ENCODE measurements at regions not wholly inside any gene's neighbourhood (a gene's known extent, or its start where the extent isn't known, plus 50 kb on each side); places are given as distances from the start of the nearest gene placed in this dataset.

GRCh38 chr2:5098286-5098685, 593.9 kb upstream of the SOX11 start:
- H3K4me1 ChIP-seq (ENCODE audit: control insufficient read depth in 2 of 2, insufficient read depth in 1 of 2, low read depth in 1 of 2, low read length in 2 of 2) = no peaks in the 10 kb centered on the region
- DNase-seq (ENCODE audit: low spot score) = no peak
- H3K27ac ChIP-seq (replicated peaks; ENCODE audit: low read length) = no peak overlapping the region

GRCh38 chr2:5102823-5103222, 589.4 kb upstream of the SOX11 start:
- H2BK12ac ChIP-seq (ENCODE audit: low read length) = no peak overlapping the region
- H3K79me1 ChIP-seq (ENCODE audit: low read depth, low read length) = no peaks in the 10 kb centered on the region
- no peak overlapping the region for H2BK5ac ChIP-seq (ENCODE audit: low read length)
- no peak overlapping the region for H3K4me3 ChIP-seq (ENCODE audit: low read length in 2 of 2)
- H3K27ac ChIP-seq (replicated peaks; ENCODE audit: low read length) = no peak overlapping the region
- no peak overlapping the region for H3K23ac ChIP-seq (ENCODE audit: low read depth, low read length, poor library complexity)
- no peaks in the 10 kb centered on the region for H3K4me1 ChIP-seq (ENCODE audit: control insufficient read depth in 2 of 2, insufficient read depth in 1 of 2, low read depth in 1 of 2, low read length in 2 of 2)
- DNase-seq (ENCODE audit: low spot score) = no peak
- no peak overlapping the region for H3K18ac ChIP-seq (ENCODE audit: low read length)
- H3K4me2 ChIP-seq (ENCODE audit: insufficient read depth, low read length, poor library complexity, severe bottlenecking) = no peak overlapping the region
- no peak overlapping the region for H3K14ac ChIP-seq (ENCODE audit: low read length)
- H2BK15ac ChIP-seq (ENCODE audit: low read length) = no peak overlapping the region
- no peak overlapping the region for H3K4ac ChIP-seq (ENCODE audit: low read length)
- no peak overlapping the region for H2AK5ac ChIP-seq (ENCODE audit: low read depth, low read length)
- no peak overlapping the region for H4K91ac ChIP-seq (ENCODE audit: low read depth, low read length, poor library complexity)
- no peaks in the 10 kb centered on the region for H3K36me3 ChIP-seq (replicated peaks in 1 of 2; ENCODE audit: control insufficient read depth in 2 of 2, insufficient read depth in 2 of 2, low read length in 2 of 2)
- H2BK120ac ChIP-seq (ENCODE audit: low read depth, low read length) = no peak overlapping the region
- H3K27me3 ChIP-seq (ENCODE audit: control insufficient read depth in 3 of 3, insufficient read depth in 3 of 3, low read depth in 1 of 3, low read length in 3 of 3) = no peaks in the 10 kb centered on the region
- no peak overlapping the region for H4K8ac ChIP-seq (ENCODE audit: low read depth, low read length)
- H3K9me3 ChIP-seq (replicated peaks in 1 of 2; ENCODE audit: control insufficient read depth in 2 of 2, insufficient read depth in 1 of 2, low read depth in 1 of 2, low read length in 2 of 2) = peaks cover 0 to 5% of the 10 kb centered on the region in 2 donors
- no peak overlapping the region for H2AFZ ChIP-seq (ENCODE audit: low read length)
- WGBS, 2 donors (ENCODE audit: extremely low coverage in 2 of 2, insufficient read length in 2 of 2, insufficient replicate concordance in 1 of 2) = no CpG with 5 or more reads among the region's 2 CpGs
- H3K9ac ChIP-seq (ENCODE audit: low read depth, low read length, poor library complexity) = no peak overlapping the region

More at GRCh38 chr2:5098286-5098685, 593.9 kb upstream of the SOX11 start:
- no peaks in the 10 kb centered on the region for H3K36me3 ChIP-seq (replicated peaks in 1 of 2; ENCODE audit: control insufficient read depth in 2 of 2, insufficient read depth in 2 of 2, low read length in 2 of 2)
- no peak overlapping the region for H2BK5ac ChIP-seq (ENCODE audit: low read length)
- H3K14ac ChIP-seq (ENCODE audit: low read length) = no peak overlapping the region
- no peak overlapping the region for H2AFZ ChIP-seq (ENCODE audit: low read length)
- no peaks in the 10 kb centered on the region for H3K27me3 ChIP-seq (ENCODE audit: control insufficient read depth in 3 of 3, insufficient read depth in 3 of 3, low read depth in 1 of 3, low read length in 3 of 3)
- no peak overlapping the region for H3K18ac ChIP-seq (ENCODE audit: low read length)
- no peak overlapping the region for H3K23ac ChIP-seq (ENCODE audit: low read depth, low read length, poor library complexity)
- H4K8ac ChIP-seq (ENCODE audit: low read depth, low read length) = no peak overlapping the region
- no peak overlapping the region for H2BK12ac ChIP-seq (ENCODE audit: low read length)
- WGBS, 2 donors (ENCODE audit: extremely low coverage in 2 of 2, insufficient read length in 2 of 2, insufficient replicate concordance in 1 of 2) = no CpG with 5 or more reads among the region's 1 CpG
- H4K91ac ChIP-seq (ENCODE audit: low read depth, low read length, poor library complexity) = no peak overlapping the region
- H2BK120ac ChIP-seq (ENCODE audit: low read depth, low read length) = no peak overlapping the region
- no peak overlapping the region for H3K4me2 ChIP-seq (ENCODE audit: insufficient read depth, low read length, poor library complexity, severe bottlenecking)
- H2BK15ac ChIP-seq (ENCODE audit: low read length) = no peak overlapping the region
- no peak overlapping the region for H3K4me3 ChIP-seq (ENCODE audit: low read length in 2 of 2)
- H3K4ac ChIP-seq (ENCODE audit: low read length) = no peak overlapping the region
- H3K79me1 ChIP-seq (ENCODE audit: low read depth, low read length) = no peaks in the 10 kb centered on the region
- H3K9ac ChIP-seq (ENCODE audit: low read depth, low read length, poor library complexity) = no peak overlapping the region
- H2AK5ac ChIP-seq (ENCODE audit: low read depth, low read length) = no peak overlapping the region
- peaks cover 0 to 2% of the 10 kb centered on the region in 2 donors for H3K9me3 ChIP-seq (replicated peaks in 1 of 2; ENCODE audit: control insufficient read depth in 2 of 2, insufficient read depth in 1 of 2, low read depth in 1 of 2, low read length in 2 of 2)

GRCh38 chr2:5111581-5111980, 580.6 kb upstream of the SOX11 start:
- no peak overlapping the region for H2BK15ac ChIP-seq (ENCODE audit: low read length)
- H3K36me3 ChIP-seq (replicated peaks in 1 of 2; ENCODE audit: control insufficient read depth in 2 of 2, insufficient read depth in 2 of 2, low read length in 2 of 2) = no peaks in the 10 kb centered on the region
- no peak overlapping the region for H3K4ac ChIP-seq (ENCODE audit: low read length)
- no peak overlapping the region for H3K18ac ChIP-seq (ENCODE audit: low read length)
- H2BK120ac ChIP-seq (ENCODE audit: low read depth, low read length) = no peak overlapping the region
- no peak overlapping the region for H2BK12ac ChIP-seq (ENCODE audit: low read length)
- H3K4me3 ChIP-seq (ENCODE audit: low read length in 2 of 2) = no peak overlapping the region
- no peak overlapping the region for H3K14ac ChIP-seq (ENCODE audit: low read length)
- no peak overlapping the region for H4K91ac ChIP-seq (ENCODE audit: low read depth, low read length, poor library complexity)
- H3K27me3 ChIP-seq (ENCODE audit: control insufficient read depth in 3 of 3, insufficient read depth in 3 of 3, low read depth in 1 of 3, low read length in 3 of 3) = no peaks in the 10 kb centered on the region
- no peak overlapping the region for H3K9ac ChIP-seq (ENCODE audit: low read depth, low read length, poor library complexity)
- H3K79me1 ChIP-seq (ENCODE audit: low read depth, low read length) = no peaks in the 10 kb centered on the region
- H2AFZ ChIP-seq (ENCODE audit: low read length) = no peak overlapping the region
- DNase-seq (ENCODE audit: low spot score) = no peak
- no peak overlapping the region for H2AK5ac ChIP-seq (ENCODE audit: low read depth, low read length)
- H3K4me2 ChIP-seq (ENCODE audit: insufficient read depth, low read length, poor library complexity, severe bottlenecking) = no peak overlapping the region
- no peak overlapping the region for H4K8ac ChIP-seq (ENCODE audit: low read depth, low read length)
- peaks cover 8 to 11% of the 10 kb centered on the region in 2 donors for H3K9me3 ChIP-seq (replicated peaks in 1 of 2; ENCODE audit: control insufficient read depth in 2 of 2, insufficient read depth in 1 of 2, low read depth in 1 of 2, low read length in 2 of 2)
- no peak overlapping the region for H2BK5ac ChIP-seq (ENCODE audit: low read length)
- no peaks in the 10 kb centered on the region for H3K4me1 ChIP-seq (ENCODE audit: control insufficient read depth in 2 of 2, insufficient read depth in 1 of 2, low read depth in 1 of 2, low read length in 2 of 2)
- no peak overlapping the region for H3K23ac ChIP-seq (ENCODE audit: low read depth, low read length, poor library complexity)
- no peak overlapping the region for H3K27ac ChIP-seq (replicated peaks; ENCODE audit: low read length)

- no peak overlapping the region for H3K27ac ChIP-seq (replicated peaks; ENCODE audit: low read length)
- H3K14ac ChIP-seq (ENCODE audit: low read length) = no peak overlapping the region
- no peaks in the 10 kb centered on the region for H3K27me3 ChIP-seq (ENCODE audit: control insufficient read depth in 3 of 3, insufficient read depth in 3 of 3, low read depth in 1 of 3, low read length in 3 of 3)
- H2BK120ac ChIP-seq (ENCODE audit: low read depth, low read length) = no peak overlapping the region
- H3K9me3 ChIP-seq (replicated peaks in 1 of 2; ENCODE audit: control insufficient read depth in 2 of 2, insufficient read depth in 1 of 2, low read depth in 1 of 2, low read length in 2 of 2) = peaks cover 3 to 5% of the 10 kb centered on the region in 2 donors
- no peak for DNase-seq (ENCODE audit: low spot score)
- no peak overlapping the region for H3K23ac ChIP-seq (ENCODE audit: low read depth, low read length, poor library complexity)
- H3K79me1 ChIP-seq (ENCODE audit: low read depth, low read length) = no peaks in the 10 kb centered on the region
- no peak overlapping the region for H2BK12ac ChIP-seq (ENCODE audit: low read length)
- no peak overlapping the region for H4K8ac ChIP-seq (ENCODE audit: low read depth, low read length)
- H3K9ac ChIP-seq (ENCODE audit: low read depth, low read length, poor library complexity) = no peak overlapping the region
- H3K18ac ChIP-seq (ENCODE audit: low read length) = no peak overlapping the region
- H3K4me2 ChIP-seq (ENCODE audit: insufficient read depth, low read length, poor library complexity, severe bottlenecking) = no peak overlapping the region
- no peaks in the 10 kb centered on the region for H3K36me3 ChIP-seq (replicated peaks in 1 of 2; ENCODE audit: control insufficient read depth in 2 of 2, insufficient read depth in 2 of 2, low read length in 2 of 2)
- H2BK5ac ChIP-seq (ENCODE audit: low read length) = no peak overlapping the region
- H2AFZ ChIP-seq (ENCODE audit: low read length) = no peak overlapping the region
- H2BK15ac ChIP-seq (ENCODE audit: low read length) = no peak overlapping the region
- no peak overlapping the region for H2AK5ac ChIP-seq (ENCODE audit: low read depth, low read length)
- H3K4me1 ChIP-seq (ENCODE audit: control insufficient read depth in 2 of 2, insufficient read depth in 1 of 2, low read depth in 1 of 2, low read length in 2 of 2) = no peaks in the 10 kb centered on the region
- H4K91ac ChIP-seq (ENCODE audit: low read depth, low read length, poor library complexity) = no peak overlapping the region
- H3K4me3 ChIP-seq (ENCODE audit: low read length in 2 of 2) = no peak overlapping the region
- H3K4ac ChIP-seq (ENCODE audit: low read length) = no peak overlapping the region
Measured at GRCh38 chr2:5119046-5119445, 573.1 kb upstream of the SOX11 start.
